ENCODE measurements at regions not wholly inside any gene's neighbourhood (a gene's known extent, or its start where the extent isn't known, plus 50 kb on each side); places are given as distances from the start of the nearest gene placed in this dataset.

DNA sequence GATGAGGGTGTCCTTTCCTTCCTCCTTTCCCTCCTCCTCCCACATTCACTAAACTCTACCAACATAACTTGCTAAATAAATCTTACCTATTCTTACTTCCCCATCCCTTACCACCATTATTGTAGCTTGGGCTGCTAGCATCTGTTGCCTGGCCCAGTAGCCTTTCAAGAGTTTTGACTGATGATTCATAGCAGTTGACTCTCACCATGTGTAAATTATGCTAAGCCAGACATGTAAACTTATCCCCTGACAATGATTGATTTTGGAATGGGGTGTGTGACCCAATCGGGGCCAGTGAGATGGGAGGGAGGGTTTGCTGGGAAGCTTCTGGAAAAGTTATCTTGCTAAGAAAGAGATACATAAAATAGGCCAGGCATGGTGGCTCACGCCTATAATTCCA lies 161.8 kb upstream of the SPRY4 start:
- DNase-seq (ENCODE audit: low spot score): no peak
- Histone ChIP-seq H3K4me3 (no peak overlapping the region), H3K27ac (no peak overlapping the region)
- TF ChIP-seq, protein P1, sequence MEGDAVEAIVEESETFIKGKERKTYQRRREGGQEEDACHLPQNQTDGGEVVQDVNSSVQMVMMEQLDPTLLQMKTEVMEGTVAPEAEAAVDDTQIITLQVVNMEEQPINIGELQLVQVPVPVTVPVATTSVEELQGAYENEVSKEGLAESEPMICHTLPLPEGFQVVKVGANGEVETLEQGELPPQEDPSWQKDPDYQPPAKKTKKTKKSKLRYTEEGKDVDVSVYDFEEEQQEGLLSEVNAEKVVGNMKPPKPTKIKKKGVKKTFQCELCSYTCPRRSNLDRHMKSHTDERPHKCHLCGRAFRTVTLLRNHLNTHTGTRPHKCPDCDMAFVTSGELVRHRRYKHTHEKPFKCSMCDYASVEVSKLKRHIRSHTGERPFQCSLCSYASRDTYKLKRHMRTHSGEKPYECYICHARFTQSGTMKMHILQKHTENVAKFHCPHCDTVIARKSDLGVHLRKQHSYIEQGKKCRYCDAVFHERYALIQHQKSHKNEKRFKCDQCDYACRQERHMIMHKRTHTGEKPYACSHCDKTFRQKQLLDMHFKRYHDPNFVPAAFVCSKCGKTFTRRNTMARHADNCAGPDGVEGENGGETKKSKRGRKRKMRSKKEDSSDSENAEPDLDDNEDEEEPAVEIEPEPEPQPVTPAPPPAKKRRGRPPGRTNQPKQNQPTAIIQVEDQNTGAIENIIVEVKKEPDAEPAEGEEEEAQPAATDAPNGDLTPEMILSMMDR (IDR thresholded peaks at IDR 0.05): no peak

DNA sequence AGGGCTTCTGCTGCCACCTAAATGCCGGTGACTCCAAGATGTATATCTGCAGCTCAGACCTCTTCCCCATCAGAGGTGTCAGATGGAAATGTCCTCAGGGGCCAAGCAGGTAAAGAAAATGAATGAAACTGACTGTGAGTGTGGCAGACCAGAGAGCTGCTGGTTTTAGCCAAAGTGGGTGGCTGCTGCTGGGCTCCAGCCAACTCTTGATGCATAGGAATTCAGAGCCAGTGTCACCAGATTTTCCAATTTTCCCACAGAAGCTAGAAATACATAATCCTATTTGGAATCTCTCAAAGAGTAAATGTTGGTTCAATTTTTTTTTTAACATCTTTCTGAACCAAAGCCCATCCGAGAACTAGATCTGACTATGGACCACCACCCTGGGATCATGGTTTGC lies 161.2 kb upstream of the SPRY4 start:
- TF ChIP-seq, protein P1 (IDR thresholded peaks at IDR 0.05): no peak
- no peak for DNase-seq (ENCODE audit: low spot score)
- no peak overlapping the region for H3K27ac ChIP-seq
- no peak overlapping the region for H3K4me3 ChIP-seq

DNA sequence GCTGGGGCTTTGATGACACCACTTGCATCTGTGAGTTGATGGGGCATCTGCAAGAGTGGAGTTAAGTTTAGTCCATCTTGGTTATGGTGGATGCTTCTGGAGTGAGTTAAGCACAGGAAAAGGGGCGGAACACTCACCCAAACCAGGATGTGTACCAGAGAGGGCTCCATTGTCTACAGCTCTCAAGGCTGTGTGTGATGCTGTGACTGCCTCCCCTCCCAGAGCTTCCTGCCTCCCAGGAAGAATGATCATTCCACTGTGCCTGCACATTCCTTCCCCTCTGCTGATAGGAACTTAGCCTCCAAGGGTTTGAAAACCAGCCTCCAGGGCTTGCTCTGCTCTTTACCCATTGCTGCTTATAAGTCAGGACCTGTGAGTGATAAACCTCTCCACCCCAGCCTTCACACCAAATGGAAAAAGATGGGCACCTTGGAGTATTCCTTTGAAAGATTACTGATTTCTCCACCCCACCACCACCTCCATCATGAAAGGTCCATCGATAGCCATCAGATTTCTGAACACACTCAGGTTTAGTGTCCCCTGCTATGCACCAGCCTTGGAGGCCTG lies 160.1 kb upstream of the SPRY4 start:
- Histone ChIP-seq H3K27ac (no peak overlapping the region), H3K4me3 (no peak overlapping the region)
- TF ChIP-seq, protein P1 (IDR thresholded peaks at IDR 0.05): no peak
- DNase-seq (ENCODE audit: low spot score): no peak

DNA sequence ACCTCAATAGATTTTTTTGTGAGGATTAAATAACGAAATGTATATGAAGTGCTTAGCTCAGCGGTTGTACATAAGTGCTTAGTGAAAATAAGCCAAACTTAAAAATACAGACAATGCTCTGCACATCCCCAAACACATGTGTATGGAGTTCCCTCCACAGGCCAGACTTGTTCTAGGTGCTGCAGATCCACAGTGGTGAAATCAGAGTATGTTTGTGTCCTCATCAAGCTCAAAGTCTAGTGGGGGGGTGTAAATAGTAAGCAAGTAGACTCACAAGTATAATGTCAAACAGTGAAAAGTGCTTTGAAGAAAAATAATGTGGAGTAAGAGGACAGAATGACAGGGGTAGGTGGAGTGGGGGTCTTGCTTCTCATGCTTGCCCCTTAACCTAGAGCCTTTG lies 157.4 kb upstream of the SPRY4 start:
- H3K4me3 ChIP-seq: no peak overlapping the region
- TF ChIP-seq, protein P1 (IDR thresholded peaks at IDR 0.05): no peak
- DNase-seq (ENCODE audit: low spot score): no peak
- H3K27ac ChIP-seq: no peak overlapping the region

DNA sequence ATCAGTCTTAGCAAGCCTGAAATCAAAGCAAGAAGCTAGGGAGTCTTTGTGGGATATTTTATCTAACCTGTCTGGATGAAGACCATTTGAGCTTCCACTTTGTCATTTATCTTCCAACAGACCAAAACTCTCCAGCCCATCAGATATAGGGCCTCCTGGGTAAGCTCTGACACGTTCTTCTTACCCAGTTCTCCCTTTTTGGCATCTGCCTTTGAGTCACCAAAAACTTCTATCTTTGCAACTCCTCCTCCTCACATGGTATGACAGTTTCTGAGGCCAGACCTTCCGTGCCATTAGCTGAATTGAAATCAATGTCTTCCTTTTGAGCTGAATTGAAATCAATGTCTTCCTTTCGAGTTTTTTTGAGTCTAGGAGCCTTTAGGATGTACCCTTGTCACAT lies 156.6 kb upstream of the SPRY4 start:
- Histone ChIP-seq H3K4me3 (no peak overlapping the region), H3K27ac (no peak overlapping the region)
- no peak for DNase-seq (ENCODE audit: low spot score)

DNA sequence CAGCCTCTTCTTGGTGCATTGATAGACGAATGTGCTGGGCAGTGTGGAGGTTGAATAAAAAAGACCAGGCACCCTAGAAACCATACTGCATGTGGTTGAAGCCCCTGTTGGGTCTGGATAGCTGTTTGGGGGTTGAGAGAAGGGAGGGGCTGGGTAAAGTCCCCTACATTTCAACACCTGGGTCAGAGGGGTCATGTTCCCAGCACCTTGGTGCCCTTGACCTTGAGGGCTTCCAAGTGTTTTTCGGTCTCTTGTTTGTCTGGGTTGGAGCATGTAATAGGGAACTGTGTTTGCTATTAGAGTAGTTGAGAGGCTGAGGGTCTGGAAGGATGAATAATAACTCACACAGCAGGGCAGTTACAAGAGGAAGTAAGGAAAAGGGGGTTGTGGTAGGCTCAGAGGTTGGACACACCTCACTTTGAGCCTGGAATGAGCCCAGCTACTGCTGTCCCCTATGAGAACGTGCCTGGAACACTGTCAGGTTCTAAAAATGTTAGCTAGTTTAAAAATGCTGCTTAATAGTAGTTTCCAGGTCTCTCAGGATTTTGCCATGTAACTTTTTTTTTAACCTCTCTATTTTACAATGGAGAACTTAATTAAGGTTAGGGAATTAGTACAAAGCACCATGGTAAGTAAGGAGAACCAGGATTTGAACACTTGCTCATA lies 155.2 kb upstream of the SPRY4 start:
- Histone ChIP-seq H3K27ac (no peak overlapping the region), H3K4me3 (no peak overlapping the region)
- TF ChIP-seq, protein P1 (IDR thresholded peaks at IDR 0.05): no peak
- DNase-seq (ENCODE audit: low spot score): no peak

More for the DNA sequence above, 156.6 kb upstream of the SPRY4 start:
- TF ChIP-seq, protein P1 (IDR thresholded peaks at IDR 0.05): no peak

DNA sequence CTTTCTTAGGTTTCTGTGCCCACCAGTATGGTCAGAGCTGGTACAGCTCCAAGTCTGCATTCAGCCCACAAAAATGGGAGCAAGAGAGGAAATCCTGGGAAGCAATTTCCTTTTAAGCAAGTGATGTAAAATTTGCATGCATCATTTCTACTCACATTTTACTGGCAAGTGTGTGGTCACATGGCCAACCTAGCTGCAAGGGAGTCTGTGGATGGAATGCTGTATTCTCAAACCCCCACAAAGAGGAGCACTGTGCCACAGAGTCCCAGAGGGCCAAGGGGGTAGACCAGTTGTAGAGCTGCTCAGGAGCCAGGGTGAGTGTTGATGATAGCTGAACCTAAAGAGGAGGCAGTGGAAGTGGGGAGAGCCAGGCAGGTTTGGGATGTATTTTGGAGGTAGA lies 154.3 kb upstream of the SPRY4 start:
- no peak overlapping the region for H3K27ac ChIP-seq
- TF ChIP-seq, protein P1 (IDR thresholded peaks at IDR 0.05): no peak
- DNase-seq (ENCODE audit: low spot score): no peak
- H3K4me3 ChIP-seq: no peak overlapping the region
